WTC11 (cell line): ENCODE measurements at regions not wholly inside any gene's neighbourhood (a gene's known extent, or its start where the extent isn't known, plus 50 kb on each side); places are given as distances from the start of the nearest gene placed in this dataset.

Experiments
- ATAC-seq: fragments of 200-7000 bp; cut with Tn5 transposase; 2 replicates; pipeline ENCODE4 v1.10.0; 2021; ENCODE audit warnings: mild to moderate bottlenecking, moderate library complexity
- CTCF ChIA-PET: fragments of 300-600 bp; sonication (Branson Sonifier 250); formaldehyde crosslinking; loops from one replicate; lab custom pipeline; 2021; ENCODE audit warnings: antibody characterized with exemption; lab: Charles Lee
- POLR2A ChIA-PET: fragments of 350-600 bp; sonication (Branson Sonifier 250); formaldehyde crosslinking; loops from one replicate; lab custom pipeline; 2021; ENCODE audit warnings: antibody characterized with exemption; lab: Charles Lee
- DNase-seq: peaks from one replicate; pipeline ENCODE4 v3.0.0; 2021; ENCODE audit warnings: low spot score
- H3K27ac Mint-ChIP-seq: 2 replicates; pipeline ENCODE4 v1.8.0; 2021; ENCODE audit warnings: mixed read lengths
- H3K27me3 Mint-ChIP-seq: 2 replicates; pipeline ENCODE4 v1.8.0; 2021; ENCODE audit warnings: low read depth, mild to moderate bottlenecking, moderate library complexity, mixed read lengths
- H3K36me3 Mint-ChIP-seq: 2 replicates; pipeline ENCODE4 v1.8.0; 2021; ENCODE audit warnings: mixed read lengths
- H3K4me1 Mint-ChIP-seq: 2 replicates; pipeline ENCODE4 v1.8.0; 2022; ENCODE audit warnings: mixed read lengths
- H3K4me3 Mint-ChIP-seq: 2 replicates; pipeline ENCODE4 v1.8.0; 2021; ENCODE audit warnings: mild to moderate bottlenecking, moderate library complexity, mixed read lengths
- H3K9me3 Mint-ChIP-seq: 2 replicates; pipeline ENCODE4 v1.8.0; 2021; ENCODE audit warnings: mixed read lengths
- ATF3 ChIP-seq: sonication (generic); formaldehyde crosslinking; conservative IDR thresholded peaks from 2 replicates; pipeline ENCODE4 v1.8.1; 2022; ENCODE audit warnings: mild to moderate bottlenecking, missing genetic modification reagents
- ATF6 ChIP-seq: sonication (generic); formaldehyde crosslinking; IDR thresholded peaks from 2 replicates; pipeline ENCODE4 v1.8.1; 2023; ENCODE audit warnings: mild to moderate bottlenecking, missing genetic modification reagents
- CREM ChIP-seq: sonication (generic); formaldehyde crosslinking; IDR thresholded peaks from 2 replicates; pipeline ENCODE4 v1.8.1; 2022; ENCODE audit warnings: mild to moderate bottlenecking, missing genetic modification reagents, moderate library complexity
- CTCF ChIP-seq: fragments of 200-600 bp; IDR thresholded peaks from 2 replicates; pipeline ENCODE4 v1.8.0; 2022; ENCODE audit warnings: antibody characterized with exemption
- E2F5 ChIP-seq: sonication (generic); formaldehyde crosslinking; IDR thresholded peaks from 2 replicates; pipeline ENCODE4 v1.8.1; 2022; ENCODE audit warnings: mild to moderate bottlenecking, moderate library complexity, missing genetic modification reagents
- FOXJ3 ChIP-seq: sonication (generic); formaldehyde crosslinking; IDR thresholded peaks from 2 replicates; pipeline ENCODE4 v1.9.0; 2021; ENCODE audit warnings: missing genetic modification reagents, mild to moderate bottlenecking, borderline replicate concordance
- IRF1 ChIP-seq: sonication (generic); formaldehyde crosslinking; IDR thresholded peaks from 2 replicates; pipeline ENCODE4 v1.8.0; 2023; ENCODE audit warnings: missing genetic modification reagents
- JUN ChIP-seq: sonication (generic); formaldehyde crosslinking; IDR thresholded peaks from 2 replicates; pipeline ENCODE4 v1.8.0; 2023; ENCODE audit warnings: mild to moderate bottlenecking, missing genetic modification reagents
- KAT7 ChIP-seq: sonication (generic); formaldehyde crosslinking; IDR thresholded peaks from 2 replicates; pipeline ENCODE4 v1.8.1; 2023; ENCODE audit warnings: missing genetic modification reagents, mild to moderate bottlenecking, borderline replicate concordance
- OVOL2 ChIP-seq: fragments of 250-450 bp; sonication (Bioruptor Pico); IDR thresholded peaks from 2 replicates; pipeline ENCODE4 v1.9.0; 2021; ENCODE audit warnings: mild to moderate bottlenecking, borderline replicate concordance
- PRRX2 ChIP-seq: fragments of 250-450 bp; sonication (Bioruptor Pico); IDR thresholded peaks from 2 replicates; pipeline ENCODE4 v1.8.0; 2021; ENCODE audit warnings: mild to moderate bottlenecking
- SMAD3 ChIP-seq: sonication (generic); formaldehyde crosslinking; IDR thresholded peaks from 2 replicates; pipeline ENCODE4 v1.8.0; 2022; ENCODE audit warnings: missing genetic modification reagents, mild to moderate bottlenecking, borderline replicate concordance
- SMAD4 ChIP-seq: sonication (generic); formaldehyde crosslinking; IDR thresholded peaks from 2 replicates; pipeline ENCODE4 v1.8.0; 2022; ENCODE audit warnings: mild to moderate bottlenecking, missing genetic modification reagents
- STAT6 ChIP-seq: sonication (generic); formaldehyde crosslinking; conservative IDR thresholded peaks from 2 replicates; pipeline ENCODE4 v1.8.1; 2023; ENCODE audit warnings: mild to moderate bottlenecking, low read depth, missing genetic modification reagents, moderate library complexity
- ZMAT4 ChIP-seq: fragments of 250-450 bp; sonication (Bioruptor Pico); IDR thresholded peaks from 2 replicates; pipeline ENCODE4 v1.9.0; 2021; ENCODE audit warnings: mild to moderate bottlenecking
- ZNF317 ChIP-seq: sonication (generic); formaldehyde crosslinking; IDR thresholded peaks from 2 replicates; pipeline ENCODE4 v1.8.1; 2023; ENCODE audit warnings: low read depth, mild to moderate bottlenecking, moderate library complexity, missing genetic modification reagents, borderline replicate concordance
- ZNF396 ChIP-seq: fragments of 250-450 bp; sonication (Bioruptor Pico); IDR thresholded peaks from 2 replicates; pipeline ENCODE4 v1.8.0; 2021; ENCODE audit warnings: mild to moderate bottlenecking, moderate library complexity, borderline replicate concordance
- ZNF416 ChIP-seq: fragments of 250-450 bp; sonication (Bioruptor Pico); IDR thresholded peaks from 2 replicates; pipeline ENCODE4 v1.9.0; 2021; ENCODE audit warnings: mild to moderate bottlenecking, inconsistent platforms
- ZSCAN18 ChIP-seq: fragments of 250-450 bp; sonication (Bioruptor Pico); IDR thresholded peaks from 2 replicates; pipeline ENCODE4 v2.1.2; 2022; ENCODE audit warnings: mild to moderate bottlenecking, moderate library complexity

GRCh38 chr15:35768949-35769348 is 223.0 kb upstream of the DPH6 start:
- no peaks in the 10 kb centered on the region for H3K27me3 Mint-ChIP-seq
- ChIA-PET CTCF (no interaction called here), POLR2A (no interaction called here)
- DNase-seq, result no peak
- H3K4me3 Mint-ChIP-seq, result no peak overlapping the region
- H3K27ac Mint-ChIP-seq, result no peak overlapping the region
- H3K36me3 Mint-ChIP-seq, result no peaks in the 10 kb centered on the region
- TF ChIP-seq ZMAT4 (CRISPR knock-in tag) (no peak), CREM (no peak), ZSCAN18 (no peak), ZNF396 (CRISPR knock-in tag) (no peak), ATF6 (CRISPR knock-in tag) (no peak), PRRX2 (CRISPR knock-in tag) (no peak), CTCF (no peak)
- peaks cover 7% of the 10 kb centered on the region; the same call in 1 of the 2 replicates for H3K4me1 Mint-ChIP-seq
- no peaks in the 10 kb centered on the region for H3K9me3 Mint-ChIP-seq
- no peak for ATAC-seq

- no peak for DNase-seq
- POLR2A ChIA-PET, result interaction anchor here (0.5 kb wide), 1 partner anchor 217 kb away, joined by 3 read pairs; no protein-coding TSS in a partner anchor
- H3K36me3 Mint-ChIP-seq, result no peaks in the 10 kb centered on the region
- no peak overlapping the region for H3K4me3 Mint-ChIP-seq
- TF ChIP-seq ZNF416 (no peak), OVOL2 (CRISPR knock-in tag) (no peak)
- H3K27me3 Mint-ChIP-seq, result no peaks in the 10 kb centered on the region
- no peak overlapping the region for H3K27ac Mint-ChIP-seq
- peaks cover 7% of the 10 kb centered on the region; the same call in 1 of the 2 replicates for H3K4me1 Mint-ChIP-seq
- no peak for ATAC-seq
- CTCF ChIA-PET, result no interaction called here
- H3K9me3 Mint-ChIP-seq, result no peaks in the 10 kb centered on the region
These were observed 223.7 kb upstream of the DPH6 start for GRCh38 chr15:35769656-35770055.

- Mint-ChIP-seq H3K27me3 (no peaks in the 10 kb centered on the region), H3K4me3 (no peak overlapping the region), H3K27ac (no peak overlapping the region), H3K4me1 (no peaks in the 10 kb centered on the region), H3K36me3 (no peaks in the 10 kb centered on the region), H3K9me3 (no peaks in the 10 kb centered on the region)
- DNase-seq, result no peak
- POLR2A ChIA-PET, result no interaction called here
- CTCF ChIA-PET, result no interaction called here
- ATAC-seq, result no peak
- TF ChIP-seq SMAD3, result no peak
- TF ChIP-seq IRF1 (CRISPR knock-in tag), result no peak
- TF ChIP-seq ZNF317 (CRISPR knock-in tag), result no peak
- no peak for TF ChIP-seq STAT6 (CRISPR knock-in tag)
- no peak for TF ChIP-seq JUN (CRISPR knock-in tag)
- no peak for TF ChIP-seq ATF6 (CRISPR knock-in tag)
- TF ChIP-seq SMAD4, result no peak
- no peak for TF ChIP-seq E2F5 (CRISPR knock-in tag)
- TF ChIP-seq FOXJ3 (CRISPR knock-in tag), result no peak
- TF ChIP-seq KAT7 (CRISPR knock-in tag), result no peak
- TF ChIP-seq ATF3 (CRISPR knock-in tag), result no peak
These were observed 225.9 kb upstream of the DPH6 start for GRCh38 chr15:35771746-35772442.
